ENCODE measurements at regions not wholly inside any gene's neighbourhood (a gene's known extent, or its start where the extent isn't known, plus 50 kb on each side); places are given as distances from the start of the nearest gene placed in this dataset.

GRCh38 chr9:107387409-107387808 is 102.2 kb downstream of the KLF4 start:
- no peak for ATAC-seq (ENCODE audit: poor library complexity)
- no peak for TF ChIP-seq CTCF (IDR thresholded peaks at IDR 0.05)
- Mint-ChIP-seq H3K27me3 (peaks cover 30% of the 10 kb centered on the region), H3K4me1 (ENCODE audit: low read depth) (no peaks in the 10 kb centered on the region), H3K27ac (no peak overlapping the region), H3K36me3 (ENCODE audit: low read depth) (no peaks in the 10 kb centered on the region), H3K4me3 (no peak overlapping the region), H3K9me3 (no peaks in the 10 kb centered on the region)
- no peaks in the 10 kb centered on the region for H3K27me3 ChIP-seq (ENCODE audit: control insufficient read depth in 1 of 2, insufficient read depth in 2 of 2, low read length in 2 of 2)
- no peak overlapping the region for H3K4me3 ChIP-seq (ENCODE audit: low read length)
- no peak overlapping the region for H3K27ac ChIP-seq (ENCODE audit: low read depth in 1 of 2, low read length in 2 of 2)
- H3K9me3 ChIP-seq (ENCODE audit: control insufficient read depth in 1 of 2, insufficient read depth in 1 of 2, low read length in 2 of 2) = no peaks in the 10 kb centered on the region
- H3K36me3 ChIP-seq (ENCODE audit: insufficient read depth, low read length) = no peaks in the 10 kb centered on the region
- POLR2A ChIA-PET = no interaction called here
- intact Hi-C loops (cut with DNase I, micrococcal nuclease) = no loop called here
- DNase-seq = no peak
- H3K4me1 ChIP-seq (ENCODE audit: insufficient read depth, low read length) = no peaks in the 10 kb centered on the region
- CTCF ChIA-PET = no interaction called here

- no peak overlapping the region for H3K27ac Mint-ChIP-seq
- H3K4me3 ChIP-seq (ENCODE audit: low read length) = no peak overlapping the region
- H3K27me3 Mint-ChIP-seq = peaks cover 20% of the 10 kb centered on the region
- ChIA-PET POLR2A (no interaction called here), CTCF (no interaction called here)
- H3K9me3 ChIP-seq (ENCODE audit: control insufficient read depth in 1 of 2, insufficient read depth in 1 of 2, low read length in 2 of 2) = no peaks in the 10 kb centered on the region
- H3K36me3 Mint-ChIP-seq (ENCODE audit: low read depth) = no peaks in the 10 kb centered on the region
- no peak for DNase-seq
- H3K4me1 ChIP-seq (ENCODE audit: insufficient read depth, low read length) = no peaks in the 10 kb centered on the region
- no peaks in the 10 kb centered on the region for H3K4me1 Mint-ChIP-seq (ENCODE audit: low read depth)
- H3K36me3 ChIP-seq (ENCODE audit: insufficient read depth, low read length) = no peaks in the 10 kb centered on the region
- H3K27me3 ChIP-seq (ENCODE audit: control insufficient read depth in 1 of 2, insufficient read depth in 2 of 2, low read length in 2 of 2) = no peaks in the 10 kb centered on the region
- no peak for ATAC-seq (ENCODE audit: poor library complexity)
- H3K9me3 Mint-ChIP-seq = no peaks in the 10 kb centered on the region
- H3K27ac ChIP-seq (ENCODE audit: low read depth in 1 of 2, low read length in 2 of 2) = no peak overlapping the region
- intact Hi-C loops (cut with DNase I, micrococcal nuclease) = no loop called here
- no peak for TF ChIP-seq CTCF (IDR thresholded peaks at IDR 0.05)
- H3K4me3 Mint-ChIP-seq = no peak overlapping the region
Measured at GRCh38 chr9:107386396-107386795, 103.2 kb downstream of the KLF4 start.
